ENCODE measurements at regions not wholly inside any gene's neighbourhood (a gene's known extent, or its start where the extent isn't known, plus 50 kb on each side); places are given as distances from the start of the nearest gene placed in this dataset.

GRCh38 chr4:141501931-141502330 is 134.5 kb upstream of the IL15 start:
- TF ChIP-seq CTCF (IDR thresholded peaks at IDR 0.05), result no peak
- no peak for TF ChIP-seq ZFX (IDR thresholded peaks at IDR 0.05; ENCODE audit: borderline replicate concordance)
